Ishikawa (cell line): ENCODE measurements at regions not wholly inside any gene's neighbourhood (a gene's known extent, or its start where the extent isn't known, plus 50 kb on each side); places are given as distances from the start of the nearest gene placed in this dataset.

Source experiments
- CEBPB ChIP-seq: IDR thresholded peaks from 2 replicates; pipeline ENCODE4 v1.6.1; 2012
- CREB1 ChIP-seq: IDR thresholded peaks from 2 replicates; pipeline ENCODE4 v1.6.1; 2012; ENCODE audit warnings: low read depth
- EGR1 ChIP-seq: IDR thresholded peaks from 2 replicates; pipeline ENCODE4 v1.6.1; 2012
- EP300 ChIP-seq: IDR thresholded peaks from 2 replicates; pipeline ENCODE4 v1.6.1; 2012; ENCODE audit warnings: borderline replicate concordance
- FOXM1 ChIP-seq: IDR thresholded peaks from 2 replicates; pipeline ENCODE4 v1.6.1; 2012; ENCODE audit warnings: low read depth, borderline replicate concordance
- MAX ChIP-seq: IDR thresholded peaks from 2 replicates; pipeline ENCODE4 v1.6.1; 2012
- NFIC ChIP-seq: IDR thresholded peaks from 2 replicates; pipeline ENCODE4 v1.6.1; 2012
- RAD21 ChIP-seq: IDR thresholded peaks from 2 replicates; pipeline ENCODE4 v1.6.1; 2012; ENCODE audit warnings: low read depth
- REST ChIP-seq: IDR thresholded peaks from 2 replicates; pipeline ENCODE4 v1.6.1; 2012; ENCODE audit warnings: low read depth, mild to moderate bottlenecking
- TAF1 ChIP-seq: IDR thresholded peaks from 2 replicates; pipeline ENCODE4 v1.6.1; 2012; ENCODE audit warnings: low read depth, mild to moderate bottlenecking
- TCF12 ChIP-seq: IDR thresholded peaks from 2 replicates; pipeline ENCODE4 v1.6.1; 2012; ENCODE audit warnings: low read depth
- TEAD4 ChIP-seq: IDR thresholded peaks from 2 replicates; pipeline ENCODE4 v1.6.1; 2012
- USF1 ChIP-seq: IDR thresholded peaks from 2 replicates; pipeline ENCODE4 v1.6.1; 2012
- YY1 ChIP-seq: IDR thresholded peaks from 2 replicates; pipeline ENCODE4 v1.6.1; 2012; ENCODE audit warnings: low read depth
- ZBTB7A ChIP-seq: IDR thresholded peaks from 2 replicates; pipeline ENCODE4 v1.6.1; 2012; ENCODE audit warnings: low read depth

GRCh38 chr2:31813016-31813415 lies 197.8 kb downstream of the MEMO1 start:
- no peak for TF ChIP-seq CEBPB
- TF ChIP-seq CREB1: no peak
- no peak for TF ChIP-seq FOXM1
- no peak for TF ChIP-seq NFIC
- no peak for TF ChIP-seq EP300
- TF ChIP-seq YY1: no peak
- TF ChIP-seq EGR1: no peak
- no peak for TF ChIP-seq TAF1
- TF ChIP-seq ZBTB7A: no peak
- no peak for TF ChIP-seq MAX
- no peak for TF ChIP-seq TEAD4
- no peak for TF ChIP-seq RAD21
- no peak for TF ChIP-seq USF1
- TF ChIP-seq REST: no peak
- no peak for TF ChIP-seq TCF12

- TF ChIP-seq TAF1: no peak
- TF ChIP-seq TCF12: no peak
- TF ChIP-seq CEBPB: no peak
- TF ChIP-seq ZBTB7A: no peak
- no peak for TF ChIP-seq MAX
- TF ChIP-seq FOXM1: no peak
- no peak for TF ChIP-seq EP300
These were observed 198.6 kb downstream of the MEMO1 start for GRCh38 chr2:31812051-31812798.

GRCh38 chr2:31811482-31811881 lies 199.3 kb downstream of the MEMO1 start:
- TF ChIP-seq CREB1: no peak
- TF ChIP-seq EGR1: no peak
- TF ChIP-seq TCF12: no peak
- TF ChIP-seq USF1: no peak
- no peak for TF ChIP-seq ZBTB7A
- TF ChIP-seq REST: no peak
- no peak for TF ChIP-seq RAD21
- TF ChIP-seq FOXM1: no peak
- TF ChIP-seq EP300: no peak

- TF ChIP-seq TCF12: no peak
- no peak for TF ChIP-seq EP300
- TF ChIP-seq REST: no peak
- no peak for TF ChIP-seq CEBPB
- no peak for TF ChIP-seq USF1
- no peak for TF ChIP-seq YY1
- no peak for TF ChIP-seq TAF1
- TF ChIP-seq EGR1: no peak
These were observed 200.4 kb downstream of the MEMO1 start for GRCh38 chr2:31810200-31810917.
